ENCODE measurements at regions not wholly inside any gene's neighbourhood (a gene's known extent, or its start where the extent isn't known, plus 50 kb on each side); places are given as distances from the start of the nearest gene placed in this dataset.

- ATAC-seq (ENCODE audit: poor library complexity) (no peak), DNase-seq (no peak)
- Histone ChIP-seq H3K4me1 (ENCODE audit: insufficient read depth, low read length) (no peaks in the 10 kb centered on the region), H3K36me3 (ENCODE audit: insufficient read depth, low read length) (no peaks in the 10 kb centered on the region), H3K27me3 (ENCODE audit: control insufficient read depth in 1 of 2, insufficient read depth in 2 of 2, low read length in 2 of 2) (no peaks in the 10 kb centered on the region), H3K4me3 (ENCODE audit: low read length) (no peak overlapping the region), H3K9me3 (ENCODE audit: control insufficient read depth in 1 of 2, insufficient read depth in 1 of 2, low read length in 2 of 2) (no peaks in the 10 kb centered on the region), H3K27ac (ENCODE audit: low read depth in 1 of 2, low read length in 2 of 2) (no peak overlapping the region)
- Mint-ChIP-seq H3K36me3 (ENCODE audit: low read depth) (no peaks in the 10 kb centered on the region), H3K27ac (no peak overlapping the region), H3K9me3 (no peaks in the 10 kb centered on the region), H3K27me3 (no peaks in the 10 kb centered on the region), H3K4me3 (no peak overlapping the region), H3K4me1 (ENCODE audit: low read depth) (no peaks in the 10 kb centered on the region)
- intact Hi-C loops (cut with DNase I, micrococcal nuclease) = no loop called here
- POLR2A ChIA-PET = no interaction called here
- CTCF ChIA-PET = no interaction called here
- no peak for TF ChIP-seq CTCF (IDR thresholded peaks at IDR 0.05)
These were observed 259.8 kb upstream of the SOX4 start for GRCh38 chr6:21333715-21334114.

- H3K27ac ChIP-seq (ENCODE audit: low read depth in 1 of 2, low read length in 2 of 2) = no peak overlapping the region
- intact Hi-C loops (cut with DNase I, micrococcal nuclease) = no loop called here
- Mint-ChIP-seq H3K9me3 (no peaks in the 10 kb centered on the region), H3K4me1 (ENCODE audit: low read depth) (no peaks in the 10 kb centered on the region), H3K4me3 (no peak overlapping the region), H3K27ac (no peak overlapping the region), H3K27me3 (no peaks in the 10 kb centered on the region), H3K36me3 (ENCODE audit: low read depth) (no peaks in the 10 kb centered on the region)
- H3K9me3 ChIP-seq (ENCODE audit: control insufficient read depth in 1 of 2, insufficient read depth in 1 of 2, low read length in 2 of 2) = no peaks in the 10 kb centered on the region
- no peaks in the 10 kb centered on the region for H3K4me1 ChIP-seq (ENCODE audit: insufficient read depth, low read length)
- ATAC-seq (ENCODE audit: poor library complexity) = no peak
- TF ChIP-seq CTCF (IDR thresholded peaks at IDR 0.05) = no peak
- CTCF ChIA-PET = no interaction called here
- DNase-seq = no peak
- no peaks in the 10 kb centered on the region for H3K27me3 ChIP-seq (ENCODE audit: control insufficient read depth in 1 of 2, insufficient read depth in 2 of 2, low read length in 2 of 2)
- no peak overlapping the region for H3K4me3 ChIP-seq (ENCODE audit: low read length)
- H3K36me3 ChIP-seq (ENCODE audit: insufficient read depth, low read length) = no peaks in the 10 kb centered on the region
- POLR2A ChIA-PET = no interaction called here
These were observed 258.9 kb upstream of the SOX4 start for GRCh38 chr6:21334651-21335050.

GRCh38 chr6:21335591-21335990, 258.0 kb upstream of the SOX4 start:
- TF ChIP-seq CTCF (IDR thresholded peaks at IDR 0.05) = no peak
- ATAC-seq (ENCODE audit: poor library complexity) (no peak), DNase-seq (no peak)
- H3K4me3 ChIP-seq (ENCODE audit: low read length) = no peak overlapping the region
- H3K4me3 Mint-ChIP-seq = no peak overlapping the region
- intact Hi-C loops (cut with DNase I, micrococcal nuclease) = no loop called here
- H3K36me3 Mint-ChIP-seq (ENCODE audit: low read depth) = no peaks in the 10 kb centered on the region
- ChIA-PET POLR2A (no interaction called here), CTCF (no interaction called here)
- no peaks in the 10 kb centered on the region for H3K36me3 ChIP-seq (ENCODE audit: insufficient read depth, low read length)
- H3K27me3 ChIP-seq (ENCODE audit: control insufficient read depth in 1 of 2, insufficient read depth in 2 of 2, low read length in 2 of 2) = no peaks in the 10 kb centered on the region
- H3K4me1 ChIP-seq (ENCODE audit: insufficient read depth, low read length) = no peaks in the 10 kb centered on the region
- H3K4me1 Mint-ChIP-seq (ENCODE audit: low read depth) = no peaks in the 10 kb centered on the region
- no peaks in the 10 kb centered on the region for H3K9me3 Mint-ChIP-seq
- H3K27me3 Mint-ChIP-seq = no peaks in the 10 kb centered on the region
- H3K9me3 ChIP-seq (ENCODE audit: control insufficient read depth in 1 of 2, insufficient read depth in 1 of 2, low read length in 2 of 2) = no peaks in the 10 kb centered on the region
- no peak overlapping the region for H3K27ac ChIP-seq (ENCODE audit: low read depth in 1 of 2, low read length in 2 of 2)
- no peak overlapping the region for H3K27ac Mint-ChIP-seq

Data from CD4-positive, alpha-beta T cell (primary cell).